ENCODE measurements at regions not wholly inside any gene's neighbourhood (a gene's known extent, or its start where the extent isn't known, plus 50 kb on each side); places are given as distances from the start of the nearest gene placed in this dataset.
"Not testable (repeated sequence)": the region's sequence is repeated elsewhere in the genome, so short reads cannot be mapped to it uniquely, and the experiment has no call there.

DNA sequence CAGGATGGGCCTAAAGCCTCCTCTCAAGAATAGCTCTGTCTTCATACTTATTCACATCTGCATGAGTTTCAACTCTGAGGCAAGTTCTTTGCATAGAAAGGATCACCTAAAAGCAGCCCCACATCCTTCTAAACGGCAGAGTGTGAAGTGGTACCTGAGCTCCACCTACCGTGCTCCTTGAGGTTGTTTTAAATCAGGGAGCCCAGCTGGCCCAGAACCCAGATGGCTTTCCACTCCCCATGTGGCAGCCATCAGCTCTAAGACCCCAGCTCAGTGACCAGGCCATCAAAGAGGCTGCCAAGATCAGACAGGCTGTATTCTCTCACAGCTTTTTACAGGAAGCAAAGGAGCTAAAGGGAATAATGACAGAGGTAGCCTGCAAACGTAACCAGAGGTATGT lies 299.3 kb downstream of the RASEF start:
- no peak overlapping the region for H3K9ac ChIP-seq (ENCODE audit: low read length)
- H3K4me2 ChIP-seq (ENCODE audit: low read length), result no peak overlapping the region
- no peaks in the 10 kb centered on the region for H3K4me1 ChIP-seq (ENCODE audit: insufficient read depth, low read length)
- H4K20me1 ChIP-seq (ENCODE audit: low read length), result no peaks in the 10 kb centered on the region
- DNase-seq (peak; percentile 34), ATAC-seq (no peak)
- no peaks in the 10 kb centered on the region for H3K36me3 ChIP-seq (ENCODE audit: low read depth, low read length)
- H3F3A ChIP-seq (ENCODE audit: low read length, unreplicated experiment), result no peaks in the 10 kb centered on the region
- no peak overlapping the region for H3K27ac ChIP-seq (ENCODE audit: low read length)
- peaks cover 9% of the 10 kb centered on the region; the same call in 1 of the 2 replicates for H3K27me3 ChIP-seq (ENCODE audit: low read length)
- intact Hi-C loops (cut with micrococcal nuclease), result no loop called here
- TF ChIP-seq EZH2 (IDR thresholded peaks at IDR 0.05; ENCODE audit: low read length, unreplicated experiment), result no peak
- peak; percentile 47; the same call in 1 of the 2 replicates for TF ChIP-seq CTCF (conservative IDR thresholded peaks at IDR 0.05; ENCODE audit: low read depth, low read length)
- no peak for TF ChIP-seq EZH2phosphoT487 (IDR thresholded peaks at IDR 0.05; ENCODE audit: borderline replicate concordance, low read length)
- ChIA-PET POLR2A (ENCODE audit: unreplicated experiment) (interaction anchor here (0.5 kb wide), 1 partner anchor 57 kb away, joined by 4 read pairs; no protein-coding TSS in a partner anchor), CTCF (no interaction called here)
- no peak overlapping the region for H3K4me3 ChIP-seq (ENCODE audit: low read length)
- H3K9me2 ChIP-seq (replicated peaks; ENCODE audit: low read length), result no peaks in the 10 kb centered on the region
- H2AFZ ChIP-seq (ENCODE audit: low read length), result no peak overlapping the region
- no TSS peak for BruUV-seq (replicated peaks)
- H3K79me2 ChIP-seq (ENCODE audit: low read length), result no peaks in the 10 kb centered on the region
- no peaks in the 10 kb centered on the region for H3K9me3 ChIP-seq (ENCODE audit: low read length)

GRCh38 chr9:82764061-82764668 lies 298.8 kb downstream of the RASEF start:
- Histone ChIP-seq H3K27ac (ENCODE audit: low read length) (no peak overlapping the region), H3K9me2 (replicated peaks; ENCODE audit: low read length) (no peaks in the 10 kb centered on the region), H3K27me3 (ENCODE audit: low read length) (peaks cover 9% of the 10 kb centered on the region; the same call in 1 of the 2 replicates), H3K9me3 (ENCODE audit: low read length) (no peaks in the 10 kb centered on the region), H3K4me3 (ENCODE audit: low read length) (no peak overlapping the region), H4K20me1 (ENCODE audit: low read length) (no peaks in the 10 kb centered on the region), H3K79me2 (ENCODE audit: low read length) (no peaks in the 10 kb centered on the region), H3K9ac (ENCODE audit: low read length) (no peak overlapping the region), H2AFZ (ENCODE audit: low read length) (no peak overlapping the region), H3K4me1 (ENCODE audit: insufficient read depth, low read length) (no peaks in the 10 kb centered on the region), H3F3A (ENCODE audit: low read length, unreplicated experiment) (no peaks in the 10 kb centered on the region), H3K4me2 (ENCODE audit: low read length) (no peak overlapping the region), H3K36me3 (ENCODE audit: low read depth, low read length) (no peaks in the 10 kb centered on the region)
- BruUV-seq (replicated peaks), result no TSS peak
- ATAC-seq, result no peak
- intact Hi-C loops (cut with micrococcal nuclease), result no loop called here
- CTCF ChIA-PET, result no interaction called here
- no peak for TF ChIP-seq EZH2phosphoT487 (IDR thresholded peaks at IDR 0.05; ENCODE audit: borderline replicate concordance, low read length)
- no peak for TF ChIP-seq EZH2 (IDR thresholded peaks at IDR 0.05; ENCODE audit: low read length, unreplicated experiment)
- no peak for TF ChIP-seq CTCF (conservative IDR thresholded peaks at IDR 0.05; ENCODE audit: low read depth, low read length)
- DNase-seq, result no peak
- POLR2A ChIA-PET (ENCODE audit: unreplicated experiment), result no interaction called here

- H3F3A ChIP-seq (ENCODE audit: low read length, unreplicated experiment); H3K9me2 ChIP-seq (replicated peaks; ENCODE audit: low read length); ATAC-seq; BruUV-seq (replicated peaks); H3K27me3 ChIP-seq (ENCODE audit: low read length); H3K9ac ChIP-seq (ENCODE audit: low read length); DNase-seq; H3K9me3 ChIP-seq (ENCODE audit: low read length); POLR2A ChIA-PET (ENCODE audit: unreplicated experiment); H3K4me3 ChIP-seq (ENCODE audit: low read length); H3K4me1 ChIP-seq (ENCODE audit: insufficient read depth, low read length); H4K20me1 ChIP-seq (ENCODE audit: low read length); H3K36me3 ChIP-seq (ENCODE audit: low read depth, low read length); H3K4me2 ChIP-seq (ENCODE audit: low read length); H3K27ac ChIP-seq (ENCODE audit: low read length); intact Hi-C loops (cut with micrococcal nuclease); H3K79me2 ChIP-seq (ENCODE audit: low read length); CTCF ChIA-PET; H2AFZ ChIP-seq (ENCODE audit: low read length): not testable (repeated sequence)
These were observed 288.2 kb downstream of the RASEF start for GRCh38 chr9:82774707-82775231.

All from PC-3 (cell line).